Neural progenitor cell (in vitro differentiated cells): ENCODE measurements at regions not wholly inside any gene's neighbourhood (a gene's known extent, or its start where the extent isn't known, plus 50 kb on each side); places are given as distances from the start of the nearest gene placed in this dataset.

Source experiments
- DNase-seq: peaks from one replicate; pipeline ENCODE4 v3.0.0-alpha.2; 2016; ENCODE audit warnings: low spot score
- H2AFZ ChIP-seq: fragments of 200-600 bp; sonication (generic); replicated peaks from 2 replicates; pipeline ENCODE4 v1.6.1; 2016; ENCODE audit warnings: antibody characterized with exemption
- H3F3A ChIP-seq: fragments of 200-600 bp; sonication (generic); 2 replicates; pipeline ENCODE4 v1.6.1; 2016; ENCODE audit warnings: antibody characterized with exemption, low read depth
- H3K27ac ChIP-seq: fragments of 200-600 bp; sonication (generic); 2 replicates; pipeline ENCODE4 v1.5.1; 2016; ENCODE audit warnings: mild to moderate bottlenecking
- H3K27me3 ChIP-seq: fragments of 200-600 bp; sonication (generic); 2 replicates; pipeline ENCODE4 v1.6.1; 2016; ENCODE audit warnings: mild to moderate bottlenecking, moderate library complexity
- H3K36me3 ChIP-seq: fragments of 200-600 bp; sonication (generic); 2 replicates; pipeline ENCODE4 v1.5.1; 2016
- H3K4me1 ChIP-seq: fragments of 200-600 bp; sonication (generic); 2 replicates; pipeline ENCODE4 v1.6.1; 2016; ENCODE audit warnings: mixed run types
- H3K4me2 ChIP-seq: fragments of 200-600 bp; sonication (generic); 2 replicates; pipeline ENCODE4 v1.6.1; 2016
- H3K4me3 ChIP-seq: fragments of 200-600 bp; sonication (generic); 2 replicates; pipeline ENCODE4 v1.5.1; 2016
- H3K79me2 ChIP-seq: fragments of 200-600 bp; sonication (generic); 2 replicates; pipeline ENCODE4 v1.6.1; 2016; ENCODE audit warnings: low read depth
- H3K9ac ChIP-seq: fragments of 200-600 bp; sonication (generic); 2 replicates; pipeline ENCODE4 v1.6.1; 2016
- H3K9me3 ChIP-seq: fragments of 200-600 bp; sonication (generic); 2 replicates; pipeline ENCODE4 v1.5.1; 2016; ENCODE audit warnings: low read depth
- H4K20me1 ChIP-seq: fragments of 200-600 bp; sonication (generic); 2 replicates; pipeline ENCODE4 v1.6.1; 2016; ENCODE audit warnings: low read depth
- H3K27ac Mint-ChIP-seq: 3 replicates; pipeline ENCODE4 v1.8.0; 2021; ENCODE audit warnings: mixed read lengths
- H3K27me3 Mint-ChIP-seq: 2 replicates; pipeline ENCODE4 v1.8.0; 2022; ENCODE audit warnings: low read depth, mild to moderate bottlenecking, inconsistent platforms, moderate library complexity, mixed read lengths; ENCODE audit not compliant: insufficient read depth
- H3K36me3 Mint-ChIP-seq: 3 replicates; pipeline ENCODE4 v1.8.0; 2021; ENCODE audit warnings: mixed read lengths
- H3K4me1 Mint-ChIP-seq: 3 replicates; pipeline ENCODE4 v1.8.0; 2021; ENCODE audit warnings: mixed read lengths
- H3K4me3 Mint-ChIP-seq: 3 replicates; pipeline ENCODE4 v1.8.0; 2021; ENCODE audit warnings: mild to moderate bottlenecking, moderate library complexity, mixed read lengths
- H3K9me3 Mint-ChIP-seq: 3 replicates; pipeline ENCODE4 v1.8.0; 2020; ENCODE audit warnings: mixed read lengths
- CTCF ChIP-seq: fragments of 200-600 bp; sonication (generic); IDR thresholded peaks from 2 replicates; pipeline ENCODE4 v1.5.1; 2017; ENCODE audit warnings: antibody characterized with exemption, mild to moderate bottlenecking
- EZH2 ChIP-seq: fragments of 200-600 bp; sonication (generic); IDR thresholded peaks from 2 replicates; pipeline ENCODE4 v1.6.1; 2017; ENCODE audit warnings: antibody characterized with exemption, mild to moderate bottlenecking, moderate library complexity
- EZH2phosphoT487 ChIP-seq: fragments of 200-600 bp; sonication (generic); IDR thresholded peaks from 2 replicates; pipeline ENCODE4 v1.6.1; 2017; ENCODE audit warnings: antibody characterized with exemption

GRCh38 chr1:9428601-9429341 lies 110.5 kb upstream of the SLC25A33 start:
- peak; percentile 99 for DNase-seq
- peak overlapping the region; percentile 50 for H3K4me3 ChIP-seq
- H3K27me3 ChIP-seq = no peaks in the 10 kb centered on the region
- Mint-ChIP-seq H3K4me3 (peak overlapping the region; percentile 94), H3K27me3 (peaks cover 10% of the 10 kb centered on the region), H3K36me3 (no peaks in the 10 kb centered on the region), H3K4me1 (peaks cover 22% of the 10 kb centered on the region), H3K9me3 (no peaks in the 10 kb centered on the region), H3K27ac (peak overlapping the region; percentile 97)
- peak; percentile 29 for TF ChIP-seq CTCF
- TF ChIP-seq EZH2phosphoT487 = no peak
- no peaks in the 10 kb centered on the region for H3K9me3 ChIP-seq
- no peaks in the 10 kb centered on the region for H3K79me2 ChIP-seq
- H3K27ac ChIP-seq = no peak overlapping the region
- H2AFZ ChIP-seq = peak overlapping the region; percentile 70
- no peaks in the 10 kb centered on the region for H3K36me3 ChIP-seq
- peak overlapping the region; percentile 80 for H3K4me2 ChIP-seq
- H3K9ac ChIP-seq = peak overlapping the region; percentile 36
- peaks cover 4% of the 10 kb centered on the region for H3K4me1 ChIP-seq
- H4K20me1 ChIP-seq = no peaks in the 10 kb centered on the region
- peaks cover 13% of the 10 kb centered on the region for H3F3A ChIP-seq

- Mint-ChIP-seq H3K36me3 (no peaks in the 10 kb centered on the region), H3K9me3 (no peaks in the 10 kb centered on the region), H3K4me1 (peaks cover 22% of the 10 kb centered on the region), H3K4me3 (peak overlapping the region; percentile 94), H3K27ac (peak overlapping the region; percentile 97), H3K27me3 (peaks cover 10% of the 10 kb centered on the region)
- peaks cover 4% of the 10 kb centered on the region for H3K4me1 ChIP-seq
- H3K27ac ChIP-seq = no peak overlapping the region
- H4K20me1 ChIP-seq = no peaks in the 10 kb centered on the region
- peak overlapping the region; percentile 50 for H3K4me3 ChIP-seq
- DNase-seq = no peak
- H3K9me3 ChIP-seq = no peaks in the 10 kb centered on the region
- no peaks in the 10 kb centered on the region for H3K27me3 ChIP-seq
- peak overlapping the region; percentile 36 for H3K9ac ChIP-seq
- TF ChIP-seq EZH2phosphoT487 = no peak
- TF ChIP-seq EZH2 = no peak
- no peak for TF ChIP-seq CTCF
- no peak overlapping the region for H2AFZ ChIP-seq
- H3K4me2 ChIP-seq = peak overlapping the region; percentile 80
- no peaks in the 10 kb centered on the region for H3K36me3 ChIP-seq
- H3K79me2 ChIP-seq = no peaks in the 10 kb centered on the region
- H3F3A ChIP-seq = peaks cover 13% of the 10 kb centered on the region
These were observed 109.9 kb upstream of the SLC25A33 start for GRCh38 chr1:9429342-9429711.

GRCh38 chr1:9434247-9435152 lies 104.8 kb upstream of the SLC25A33 start:
- H3K9ac ChIP-seq = no peak overlapping the region

More at GRCh38 chr1:9434247-9435152, 104.8 kb upstream of the SLC25A33 start:
- Histone ChIP-seq H3K27me3 (no peaks in the 10 kb centered on the region), H3K79me2 (no peaks in the 10 kb centered on the region), H4K20me1 (no peaks in the 10 kb centered on the region), H3K4me1 (peaks cover 1% of the 10 kb centered on the region), H3K4me2 (no peak overlapping the region), H3F3A (peaks cover 7% of the 10 kb centered on the region), H2AFZ (no peak overlapping the region), H3K9me3 (no peaks in the 10 kb centered on the region), H3K27ac (no peak overlapping the region), H3K4me3 (no peak overlapping the region), H3K36me3 (no peaks in the 10 kb centered on the region)
- Mint-ChIP-seq H3K27ac (peak overlapping the region; percentile 73), H3K4me1 (peaks cover 20% of the 10 kb centered on the region), H3K9me3 (no peaks in the 10 kb centered on the region), H3K27me3 (peaks cover 3% of the 10 kb centered on the region), H3K36me3 (no peaks in the 10 kb centered on the region), H3K4me3 (no peak overlapping the region)
- DNase-seq = no peak
- TF ChIP-seq EZH2phosphoT487 (no peak), EZH2 (no peak), CTCF (no peak)
